BJ (cell line): ENCODE measurements at regions not wholly inside any gene's neighbourhood (a gene's known extent, or its start where the extent isn't known, plus 50 kb on each side); places are given as distances from the start of the nearest gene placed in this dataset.
A peak's percentile ranks its signal among the peaks of the same experiment; 100 is the strongest.

Experiments used
- CTCF ChIA-PET: fragments of 350-600 bp; formaldehyde crosslinking; extraction: SDS; loops from one replicate; lab custom pipeline; 2021; ENCODE audit warnings: antibody characterized with exemption, inconsistent platforms; lab: Yijun Ruan, JAX
- POLR2A ChIA-PET: fragments of 300-600 bp; sonication (Branson Sonifier 250); formaldehyde crosslinking; extraction: SDS; loops from one replicate; lab custom pipeline; 2021; ENCODE audit warnings: antibody characterized with exemption; lab: Charles Lee
- DNase-seq: peaks from one replicate; pipeline ENCODE4 v3.0.0-alpha.2; 2011; ENCODE audit warnings: low read depth
- H3K27me3 ChIP-seq: 2 replicates; pipeline ENCODE4 v1.6.0; 2011; ENCODE audit warnings: low read length; ENCODE audit not compliant: control insufficient read depth, insufficient read depth
- H3K36me3 ChIP-seq: 2 replicates; pipeline ENCODE4 v1.5.1; 2011; ENCODE audit warnings: low read length; ENCODE audit not compliant: control insufficient read depth, insufficient read depth
- H3K4me3 ChIP-seq: 2 replicates; pipeline ENCODE4 v1.5.1; 2011; ENCODE audit warnings: low read depth, mild to moderate bottlenecking, control low read depth, low read length
- TF ChIP-seq, protein P1 (sequence below): IDR thresholded peaks from 2 replicates; pipeline ENCODE4 v1.5.1; 2011; ENCODE audit warnings: low read depth, mild to moderate bottlenecking, control low read depth, inconsistent platforms, low read length, moderate library complexity; ENCODE audit not compliant: insufficient read depth

DNA sequence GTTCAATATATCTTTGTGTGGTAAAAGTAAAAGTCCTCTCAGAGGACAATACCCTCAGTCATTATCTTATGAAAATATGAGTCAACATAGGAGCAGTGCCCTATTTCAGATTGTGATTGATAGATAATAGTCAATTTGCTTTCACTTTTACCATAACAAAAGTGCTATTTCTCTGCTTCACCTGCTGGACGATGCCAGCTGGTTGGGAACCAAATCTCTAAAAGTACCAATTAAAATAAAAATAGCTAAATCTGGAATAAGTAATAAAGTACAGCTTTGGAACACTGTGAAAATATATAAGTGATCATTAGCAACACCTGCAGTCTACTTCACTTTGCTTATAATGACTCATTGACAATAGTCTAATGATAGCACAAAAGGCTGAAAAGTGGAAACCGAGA lies 390.3 kb upstream of the AGTR1 start:
- H3K27me3 ChIP-seq: no peaks in the 10 kb centered on the region
- H3K36me3 ChIP-seq: no peaks in the 10 kb centered on the region
- ChIA-PET CTCF (interaction anchor here (2.3 kb wide), 1 partner anchor 11 kb away, joined by 6 read pairs; no protein-coding TSS in a partner anchor), POLR2A (no interaction called here)
- H3K4me3 ChIP-seq: no peak overlapping the region
- DNase-seq: no peak
- TF ChIP-seq, protein P1, sequence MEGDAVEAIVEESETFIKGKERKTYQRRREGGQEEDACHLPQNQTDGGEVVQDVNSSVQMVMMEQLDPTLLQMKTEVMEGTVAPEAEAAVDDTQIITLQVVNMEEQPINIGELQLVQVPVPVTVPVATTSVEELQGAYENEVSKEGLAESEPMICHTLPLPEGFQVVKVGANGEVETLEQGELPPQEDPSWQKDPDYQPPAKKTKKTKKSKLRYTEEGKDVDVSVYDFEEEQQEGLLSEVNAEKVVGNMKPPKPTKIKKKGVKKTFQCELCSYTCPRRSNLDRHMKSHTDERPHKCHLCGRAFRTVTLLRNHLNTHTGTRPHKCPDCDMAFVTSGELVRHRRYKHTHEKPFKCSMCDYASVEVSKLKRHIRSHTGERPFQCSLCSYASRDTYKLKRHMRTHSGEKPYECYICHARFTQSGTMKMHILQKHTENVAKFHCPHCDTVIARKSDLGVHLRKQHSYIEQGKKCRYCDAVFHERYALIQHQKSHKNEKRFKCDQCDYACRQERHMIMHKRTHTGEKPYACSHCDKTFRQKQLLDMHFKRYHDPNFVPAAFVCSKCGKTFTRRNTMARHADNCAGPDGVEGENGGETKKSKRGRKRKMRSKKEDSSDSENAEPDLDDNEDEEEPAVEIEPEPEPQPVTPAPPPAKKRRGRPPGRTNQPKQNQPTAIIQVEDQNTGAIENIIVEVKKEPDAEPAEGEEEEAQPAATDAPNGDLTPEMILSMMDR: no peak

DNA sequence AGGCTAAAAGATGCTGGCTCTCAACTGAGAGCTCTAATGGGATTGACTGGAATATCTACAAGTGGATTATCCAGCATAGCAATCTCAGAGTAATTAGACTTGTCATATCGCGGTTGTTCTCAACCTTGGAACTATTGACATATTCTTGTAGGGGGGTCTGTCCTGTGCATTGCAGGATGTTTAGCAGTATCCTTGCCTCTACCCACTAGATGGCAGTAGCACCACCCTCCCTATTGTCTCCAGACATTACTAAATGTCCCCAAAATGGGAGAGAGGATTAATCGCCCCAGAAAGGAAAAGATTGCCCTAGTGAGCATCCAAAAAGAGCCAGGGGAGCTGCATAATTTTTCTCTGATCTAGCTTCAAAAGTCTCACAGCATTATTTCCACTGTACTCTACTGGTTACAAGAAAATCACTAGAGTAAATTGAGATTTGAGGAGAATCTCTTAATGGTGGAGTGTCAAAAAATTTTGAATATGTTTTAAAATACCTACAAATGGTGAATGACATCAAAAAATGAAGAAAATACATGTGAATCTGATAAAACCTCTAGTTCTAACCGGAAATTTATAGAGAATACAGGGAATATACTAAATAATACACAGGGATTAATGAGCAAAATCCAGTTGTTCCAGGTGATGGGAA lies 388.2 kb upstream of the AGTR1 start:
- Histone ChIP-seq H3K27me3 (no peaks in the 10 kb centered on the region), H3K4me3 (no peak overlapping the region), H3K36me3 (no peaks in the 10 kb centered on the region)
- ChIA-PET POLR2A (no interaction called here), CTCF (interaction anchor here (0.6 to 2.3 kb wide), 12 partner anchors 10 to 552 kb away, joined by 3 to 9 read pairs (median 3); no protein-coding TSS in a partner anchor)
- TF ChIP-seq, protein P1: peak; percentile 88
- no peak for DNase-seq

DNA sequence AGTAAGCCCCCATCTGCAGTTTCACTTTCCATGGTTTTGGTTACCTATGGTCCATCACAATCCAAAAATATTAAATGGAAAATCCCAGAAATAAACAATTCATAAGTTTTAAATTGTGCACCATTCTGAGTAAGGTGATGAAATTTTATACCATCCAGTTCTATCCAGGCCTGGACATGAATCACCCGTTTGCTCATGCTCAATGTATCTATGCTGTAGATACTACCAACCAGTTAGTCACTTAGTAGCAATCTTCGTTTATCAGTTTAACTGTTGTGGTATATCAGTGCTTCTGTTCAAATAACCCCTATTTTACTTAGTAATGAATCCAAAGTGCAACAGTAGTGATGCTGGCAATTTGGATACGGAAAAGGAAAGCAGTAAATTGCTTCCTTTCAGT lies 381.9 kb upstream of the AGTR1 start:
- TF ChIP-seq, protein P1: no peak
- no peak overlapping the region for H3K4me3 ChIP-seq
- H3K27me3 ChIP-seq: no peaks in the 10 kb centered on the region
- DNase-seq: no peak
- POLR2A ChIA-PET: no interaction called here
- CTCF ChIA-PET: no interaction called here
- no peaks in the 10 kb centered on the region for H3K36me3 ChIP-seq

DNA sequence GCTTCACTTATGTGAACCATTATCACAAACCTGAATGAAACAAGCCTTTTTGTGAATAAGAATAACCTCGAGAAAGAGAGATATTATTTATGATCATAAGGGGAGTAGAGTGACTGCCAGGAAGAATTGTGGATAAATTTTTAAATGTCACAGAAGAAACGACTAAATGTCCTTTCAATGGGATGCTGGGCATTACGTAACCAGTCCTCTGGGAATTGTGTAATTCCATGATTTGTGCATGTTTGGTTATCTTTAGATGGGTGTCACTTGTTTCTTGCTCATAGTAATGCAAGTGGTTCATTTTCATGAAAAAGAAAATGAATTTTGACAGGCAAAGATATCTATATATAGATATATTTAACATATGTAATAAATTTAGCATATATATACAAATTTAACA lies 379.5 kb upstream of the AGTR1 start:
- POLR2A ChIA-PET: no interaction called here
- CTCF ChIA-PET: interaction anchor here (0.6 to 2.1 kb wide), 2 partner anchors 9 to 760 kb away, joined by 3 to 9 read pairs; no protein-coding TSS in a partner anchor
- TF ChIP-seq, protein P1: no peak
- Histone ChIP-seq H3K36me3 (no peaks in the 10 kb centered on the region), H3K4me3 (no peak overlapping the region), H3K27me3 (no peaks in the 10 kb centered on the region)
- DNase-seq: no peak

DNA sequence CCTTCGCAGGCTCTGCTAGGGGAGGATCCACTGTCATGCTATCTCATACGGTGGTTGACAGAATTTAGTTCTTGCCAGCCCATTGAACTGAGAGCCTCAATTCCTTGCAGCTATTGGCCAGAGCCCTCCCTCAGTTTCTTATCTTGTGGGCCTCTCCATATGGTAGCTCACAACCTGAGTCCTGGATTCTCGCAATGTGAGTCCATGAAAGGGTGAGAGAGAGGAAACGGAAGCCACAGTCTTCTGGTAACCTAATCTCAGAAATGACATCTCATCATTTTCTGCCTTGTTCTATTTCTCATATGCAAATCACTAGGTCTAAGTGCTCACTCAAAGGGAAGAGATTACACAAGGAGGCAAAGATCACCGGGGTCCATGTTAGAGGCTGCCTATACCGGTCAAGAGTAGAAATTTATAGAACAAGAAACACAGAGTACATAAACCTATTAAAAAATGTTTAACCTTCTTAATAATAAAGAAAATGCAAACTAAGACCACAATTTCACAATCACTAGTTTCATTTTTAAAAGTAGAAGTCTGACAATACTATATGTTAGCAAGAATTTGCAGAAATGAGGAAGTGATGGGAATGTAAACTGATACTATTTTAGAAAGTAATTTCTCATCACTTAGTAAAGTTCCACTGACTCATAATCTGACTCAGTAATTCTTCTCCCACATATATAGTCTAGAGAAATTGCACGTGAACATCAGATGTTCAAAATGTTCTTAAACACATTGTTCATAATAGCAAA lies 378.4 kb upstream of the AGTR1 start:
- CTCF ChIA-PET: interaction anchor here (0.6 to 2.1 kb wide), 2 partner anchors 10 to 761 kb away, joined by 3 to 9 read pairs; no protein-coding TSS in a partner anchor
- TF ChIP-seq, protein P1: no peak
- POLR2A ChIA-PET: interaction anchor here (0.6 kb wide), 1 partner anchor 44 kb away, joined by 6 read pairs; no protein-coding TSS in a partner anchor
- peak; percentile 51 for DNase-seq
- Histone ChIP-seq H3K4me3 (no peak overlapping the region), H3K36me3 (no peaks in the 10 kb centered on the region), H3K27me3 (no peaks in the 10 kb centered on the region)
